ENCODE measurements at regions not wholly inside any gene's neighbourhood (a gene's known extent, or its start where the extent isn't known, plus 50 kb on each side); places are given as distances from the start of the nearest gene placed in this dataset.
A peak's percentile ranks its signal among the peaks of the same experiment; 100 is the strongest.

- no peak for DNase-seq (ENCODE audit: low spot score)
Observed at GRCh38 chr2:105595536-105595935, 149.2 kb upstream of the NCK2 start.

GRCh38 chr2:105593221-105593967, 151.3 kb upstream of the NCK2 start:
- no peak for DNase-seq (ENCODE audit: low spot score)

DNA sequence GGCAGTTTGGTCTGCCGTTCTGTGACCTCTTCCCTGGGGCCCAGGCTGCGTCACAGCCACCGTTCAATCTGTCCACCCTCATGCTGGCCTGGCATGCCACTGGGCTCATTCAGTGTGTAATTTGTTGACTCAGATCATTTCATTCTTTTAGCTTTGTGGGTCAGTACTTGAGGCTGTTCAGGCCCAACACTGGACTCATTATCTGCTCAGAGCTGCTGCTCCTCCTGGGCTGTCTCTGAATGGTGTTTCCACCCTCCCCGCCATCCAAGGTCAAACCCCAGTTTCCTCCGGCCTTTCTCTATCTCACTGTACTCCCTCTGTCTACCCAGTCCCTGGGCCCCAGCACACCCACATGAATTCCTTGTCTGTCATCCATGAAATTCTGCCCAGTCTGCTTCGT, 152.4 kb upstream of the NCK2 start:
- no peak for DNase-seq (ENCODE audit: low spot score)

DNA sequence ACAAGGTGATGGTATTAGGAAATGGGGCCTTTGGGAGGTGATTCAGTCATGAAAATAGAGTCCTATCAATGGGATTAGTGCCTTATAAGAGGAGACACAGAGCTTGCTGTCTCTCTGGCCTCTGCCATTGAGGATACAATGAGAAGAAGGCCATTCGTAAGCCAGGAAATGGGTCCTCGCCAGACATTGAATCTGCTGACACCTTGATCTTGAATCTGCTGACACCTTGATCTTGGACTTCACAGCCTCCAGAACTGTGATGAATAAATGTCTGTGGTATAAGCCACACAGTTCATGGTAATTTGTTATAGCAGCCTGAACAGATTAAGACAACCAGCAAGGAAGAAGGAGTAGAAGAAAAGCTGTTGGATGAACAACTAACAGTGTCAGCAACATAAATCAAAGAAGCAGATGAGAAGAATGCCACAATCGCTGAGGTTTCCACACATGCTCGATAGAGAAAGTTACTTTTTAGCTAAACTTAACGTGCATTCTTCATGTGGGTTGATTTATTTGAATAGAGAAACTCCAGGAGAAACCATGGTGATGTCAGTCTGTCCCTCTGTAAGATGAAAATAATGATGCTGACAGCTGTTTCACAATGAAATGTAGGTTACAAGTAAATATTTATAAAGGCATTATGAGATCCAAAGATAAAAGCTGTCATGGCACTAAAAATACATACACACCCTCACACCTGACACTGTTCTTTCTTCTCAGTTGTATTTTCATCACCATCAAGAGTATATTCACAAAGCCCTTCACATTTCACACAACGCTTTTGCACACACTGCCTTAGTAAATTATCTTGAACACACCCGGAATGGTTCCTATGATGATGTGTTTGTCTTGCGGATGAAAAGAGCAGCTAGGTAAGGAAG, 153.7 kb upstream of the NCK2 start:
- DNase-seq (ENCODE audit: low spot score) = no peak

DNA sequence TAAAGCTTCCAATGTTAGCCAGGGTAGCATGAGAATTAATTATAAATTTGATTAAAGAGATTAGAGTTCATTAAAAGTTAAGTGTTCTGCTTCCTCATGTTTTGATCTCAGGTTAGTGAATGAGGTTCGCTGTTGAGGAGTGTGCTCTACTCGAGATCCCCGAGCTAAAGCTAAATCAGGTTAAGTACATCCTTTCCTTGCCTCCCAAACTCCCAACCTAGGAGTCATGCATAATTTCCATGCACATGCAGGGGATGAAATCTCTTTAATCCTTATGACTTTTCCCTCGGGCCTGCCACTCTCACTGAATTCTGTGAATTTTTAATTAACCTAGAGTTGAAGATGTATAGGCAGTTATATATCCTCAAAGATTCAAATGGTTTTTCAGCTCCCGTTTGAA, 156.1 kb upstream of the NCK2 start:
- DNase-seq (ENCODE audit: low spot score) = no peak

GRCh38 chr2:105587637-105588036, 157.1 kb upstream of the NCK2 start:
- no peak for DNase-seq (ENCODE audit: low spot score)

- DNase-seq (ENCODE audit: low spot score) = no peak
Observed at GRCh38 chr2:105584435-105585010, 160.2 kb upstream of the NCK2 start.

GRCh38 chr2:105582952-105583660, 161.6 kb upstream of the NCK2 start:
- DNase-seq (ENCODE audit: low spot score) = no peak

DNA sequence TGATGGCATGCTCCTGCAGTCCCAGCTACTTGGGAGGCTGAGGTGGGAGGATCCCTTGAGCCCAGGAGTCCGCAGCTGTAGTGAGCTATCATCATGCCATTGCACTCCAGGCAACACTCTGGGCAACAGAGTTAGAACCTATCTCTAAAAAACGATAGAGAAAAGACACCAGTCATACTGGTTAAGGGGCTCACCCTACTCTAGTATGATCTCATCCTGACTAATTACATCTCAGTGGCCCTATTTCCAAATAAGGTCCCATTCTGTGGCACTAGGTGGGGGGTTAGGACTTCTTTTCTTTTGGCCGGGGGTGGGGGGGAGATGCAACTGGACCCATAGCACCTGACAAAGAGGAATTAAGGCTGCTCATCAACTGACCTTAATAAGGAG, 163.2 kb upstream of the NCK2 start:
- no peak for DNase-seq (ENCODE audit: low spot score)

- no peak for DNase-seq (ENCODE audit: low spot score)
Observed at GRCh38 chr2:105580870-105581554, 163.7 kb upstream of the NCK2 start.

DNA sequence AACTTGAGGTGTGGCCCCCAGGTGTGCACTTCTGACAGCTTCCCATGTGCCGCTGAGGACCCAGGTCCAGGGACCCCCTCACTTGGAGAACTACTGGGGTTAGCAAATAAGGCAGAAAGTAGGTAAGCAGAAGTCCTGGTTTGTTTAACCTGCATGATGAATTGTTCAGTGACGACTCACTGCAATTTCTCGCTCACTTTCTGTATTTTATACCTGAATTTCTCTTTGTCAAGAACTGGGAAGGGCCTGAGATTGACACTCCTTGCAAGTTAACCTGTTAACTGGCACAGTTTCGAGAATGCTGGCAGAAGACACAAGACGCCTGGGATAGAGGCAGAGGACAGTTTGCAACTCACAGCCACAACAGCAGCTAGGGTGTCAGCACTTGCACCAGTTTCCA, 164.5 kb upstream of the NCK2 start:
- DNase-seq (ENCODE audit: low spot score) = no peak

- no peak for DNase-seq (ENCODE audit: low spot score)
Observed at GRCh38 chr2:105578166-105578565, 166.5 kb upstream of the NCK2 start.

- no peak for DNase-seq (ENCODE audit: low spot score)
Observed at GRCh38 chr2:105577762-105578161, 166.9 kb upstream of the NCK2 start.

- DNase-seq (ENCODE audit: low spot score) = peak; percentile 60
Observed at GRCh38 chr2:105576440-105577241, 168.1 kb upstream of the NCK2 start.

GRCh38 chr2:105576050-105576439, 168.7 kb upstream of the NCK2 start:
- no peak for DNase-seq (ENCODE audit: low spot score)

- no peak for DNase-seq (ENCODE audit: low spot score)
Observed at GRCh38 chr2:105575499-105576025, 169.2 kb upstream of the NCK2 start.

DNA sequence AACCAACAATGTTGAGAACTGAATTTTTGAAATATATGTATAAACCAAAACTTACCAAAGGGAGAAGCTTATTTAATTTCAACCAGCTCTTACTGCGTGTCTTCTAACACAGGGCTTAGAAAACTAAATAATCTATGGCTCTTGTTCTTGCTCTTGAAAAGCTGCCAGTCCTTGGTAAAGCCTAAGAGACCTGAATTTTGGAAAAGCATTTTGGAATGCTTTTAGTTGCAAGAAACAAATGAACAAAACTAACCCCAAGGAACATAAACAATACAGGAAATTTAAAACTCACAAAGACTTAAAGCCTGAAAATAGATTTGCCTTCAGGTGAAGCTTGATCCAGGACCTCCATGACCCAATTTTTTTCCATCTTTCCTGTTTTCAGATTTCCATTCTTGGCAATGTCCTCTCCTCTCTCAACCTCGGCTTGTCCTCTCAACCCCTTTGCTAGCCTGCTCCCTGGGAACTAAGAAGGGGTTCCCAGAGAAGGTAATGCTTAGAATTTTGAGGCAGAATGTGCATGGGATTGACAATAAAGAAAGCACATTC, 169.8 kb upstream of the NCK2 start:
- no peak for DNase-seq (ENCODE audit: low spot score)

GRCh38 chr2:105573910-105574655, 170.6 kb upstream of the NCK2 start:
- no peak for DNase-seq (ENCODE audit: low spot score)

DNA sequence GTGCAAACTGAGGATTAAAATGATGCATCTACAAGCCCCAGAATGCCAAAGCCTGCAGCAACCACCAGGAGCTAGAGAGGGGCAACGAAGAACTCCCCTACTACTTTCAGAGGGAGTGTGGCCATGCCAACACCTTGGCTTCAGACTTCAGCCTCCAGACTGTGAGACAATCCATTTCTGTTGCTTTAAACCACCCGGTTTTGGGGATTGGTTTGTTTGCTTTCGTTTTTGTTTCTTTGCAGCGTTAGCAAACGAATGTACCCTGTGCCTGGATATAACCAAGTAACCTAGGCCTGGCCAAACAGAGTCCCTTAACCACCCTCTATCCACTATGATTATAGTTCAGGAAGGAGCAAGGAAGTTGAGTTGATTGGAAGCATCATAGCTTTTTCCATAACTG, 171.2 kb upstream of the NCK2 start:
- DNase-seq (ENCODE audit: low spot score) = no peak
